ENCODE measurements at regions not wholly inside any gene's neighbourhood (a gene's known extent, or its start where the extent isn't known, plus 50 kb on each side); places are given as distances from the start of the nearest gene placed in this dataset.

GRCh38 chr12:126362964-126363363 is 1297.7 kb downstream of the AACS start:
- H3K4me3 Mint-ChIP-seq: no peak overlapping the region
- TF ChIP-seq, protein P1, sequence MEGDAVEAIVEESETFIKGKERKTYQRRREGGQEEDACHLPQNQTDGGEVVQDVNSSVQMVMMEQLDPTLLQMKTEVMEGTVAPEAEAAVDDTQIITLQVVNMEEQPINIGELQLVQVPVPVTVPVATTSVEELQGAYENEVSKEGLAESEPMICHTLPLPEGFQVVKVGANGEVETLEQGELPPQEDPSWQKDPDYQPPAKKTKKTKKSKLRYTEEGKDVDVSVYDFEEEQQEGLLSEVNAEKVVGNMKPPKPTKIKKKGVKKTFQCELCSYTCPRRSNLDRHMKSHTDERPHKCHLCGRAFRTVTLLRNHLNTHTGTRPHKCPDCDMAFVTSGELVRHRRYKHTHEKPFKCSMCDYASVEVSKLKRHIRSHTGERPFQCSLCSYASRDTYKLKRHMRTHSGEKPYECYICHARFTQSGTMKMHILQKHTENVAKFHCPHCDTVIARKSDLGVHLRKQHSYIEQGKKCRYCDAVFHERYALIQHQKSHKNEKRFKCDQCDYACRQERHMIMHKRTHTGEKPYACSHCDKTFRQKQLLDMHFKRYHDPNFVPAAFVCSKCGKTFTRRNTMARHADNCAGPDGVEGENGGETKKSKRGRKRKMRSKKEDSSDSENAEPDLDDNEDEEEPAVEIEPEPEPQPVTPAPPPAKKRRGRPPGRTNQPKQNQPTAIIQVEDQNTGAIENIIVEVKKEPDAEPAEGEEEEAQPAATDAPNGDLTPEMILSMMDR (IDR thresholded peaks at IDR 0.05): no peak
- H3K36me3 Mint-ChIP-seq (ENCODE audit: low read depth): no peaks in the 10 kb centered on the region
- ATAC-seq (ENCODE audit: low read depth) (no peak), DNase-seq (no peak)
- H3K27ac Mint-ChIP-seq: no peak overlapping the region
- ChIA-PET POLR2A (no interaction called here), CTCF (no interaction called here)
- peaks cover 3% of the 10 kb centered on the region for H3K9me3 Mint-ChIP-seq
- no peaks in the 10 kb centered on the region for H3K4me1 Mint-ChIP-seq
- intact Hi-C loops (cut with micrococcal nuclease): no loop called here
- H3K27me3 Mint-ChIP-seq: no peaks in the 10 kb centered on the region

DNA sequence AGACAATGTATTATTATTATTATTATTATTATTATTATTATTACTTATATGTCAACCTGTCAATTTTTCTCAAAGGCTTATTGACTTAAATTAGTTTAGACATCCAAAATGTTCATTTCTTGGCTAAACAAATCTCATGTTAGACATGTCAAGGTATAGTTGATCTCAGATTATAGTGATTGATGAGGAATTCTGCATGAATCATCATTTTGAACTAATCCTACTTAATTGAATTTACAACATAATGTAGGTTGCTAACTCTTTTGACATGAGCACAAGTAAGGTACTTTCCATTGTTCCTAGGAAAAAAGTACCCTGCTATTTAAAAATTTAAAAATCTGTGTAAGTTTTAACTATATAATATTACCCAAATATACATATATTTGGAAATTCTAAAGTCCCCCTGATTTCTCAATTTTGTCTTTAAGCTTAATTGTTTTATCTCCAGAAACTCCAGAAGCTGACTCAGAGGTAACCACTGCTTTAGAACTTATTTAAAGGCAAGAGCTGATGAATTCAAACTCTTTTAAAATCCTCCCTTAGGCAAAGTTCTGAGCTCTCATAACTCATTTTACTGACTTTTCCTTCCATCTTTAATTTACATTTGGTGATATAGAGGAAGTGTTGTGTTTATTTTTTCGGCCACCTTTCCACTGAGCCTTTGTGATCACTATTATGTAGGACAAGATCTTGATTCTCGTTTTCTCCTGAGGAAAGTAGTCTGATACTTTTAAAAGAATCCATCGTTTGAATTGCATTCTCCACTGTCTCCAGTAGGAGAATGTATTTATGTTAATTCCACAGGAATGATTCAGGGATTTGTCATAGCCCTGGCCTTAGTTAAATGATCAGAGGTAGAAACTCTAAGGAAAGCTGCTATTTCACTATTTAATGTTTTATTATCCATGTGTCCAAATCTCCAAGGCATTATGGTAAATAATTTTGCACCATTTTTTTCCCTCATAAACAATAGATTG is 1304.5 kb downstream of the AACS start:
- ChIA-PET CTCF (no interaction called here), POLR2A (no interaction called here)
- no peaks in the 10 kb centered on the region for H3K4me1 Mint-ChIP-seq
- H3K9me3 Mint-ChIP-seq: no peaks in the 10 kb centered on the region
- H3K36me3 Mint-ChIP-seq (ENCODE audit: low read depth): no peaks in the 10 kb centered on the region
- ATAC-seq (ENCODE audit: low read depth): no peak
- no peak overlapping the region for H3K4me3 Mint-ChIP-seq
- TF ChIP-seq, protein P1 (IDR thresholded peaks at IDR 0.05): no peak
- intact Hi-C loops (cut with micrococcal nuclease): no loop called here
- H3K27ac Mint-ChIP-seq: no peak overlapping the region
- H3K27me3 Mint-ChIP-seq: no peaks in the 10 kb centered on the region
- DNase-seq: no peak

GRCh38 chr12:126383506-126383905 is 1318.3 kb downstream of the AACS start:
- ATAC-seq (ENCODE audit: low read depth): no peak
- H3K4me3 Mint-ChIP-seq: no peak overlapping the region
- H3K9me3 Mint-ChIP-seq: peaks cover 12% of the 10 kb centered on the region
- DNase-seq: no peak
- intact Hi-C loops (cut with micrococcal nuclease): no loop called here
- no peaks in the 10 kb centered on the region for H3K27me3 Mint-ChIP-seq
- H3K27ac Mint-ChIP-seq: no peak overlapping the region
- ChIA-PET CTCF (no interaction called here), POLR2A (no interaction called here)
- TF ChIP-seq, protein P1 (IDR thresholded peaks at IDR 0.05): no peak
- no peaks in the 10 kb centered on the region for H3K4me1 Mint-ChIP-seq
- H3K36me3 Mint-ChIP-seq (ENCODE audit: low read depth): no peaks in the 10 kb centered on the region

DNA sequence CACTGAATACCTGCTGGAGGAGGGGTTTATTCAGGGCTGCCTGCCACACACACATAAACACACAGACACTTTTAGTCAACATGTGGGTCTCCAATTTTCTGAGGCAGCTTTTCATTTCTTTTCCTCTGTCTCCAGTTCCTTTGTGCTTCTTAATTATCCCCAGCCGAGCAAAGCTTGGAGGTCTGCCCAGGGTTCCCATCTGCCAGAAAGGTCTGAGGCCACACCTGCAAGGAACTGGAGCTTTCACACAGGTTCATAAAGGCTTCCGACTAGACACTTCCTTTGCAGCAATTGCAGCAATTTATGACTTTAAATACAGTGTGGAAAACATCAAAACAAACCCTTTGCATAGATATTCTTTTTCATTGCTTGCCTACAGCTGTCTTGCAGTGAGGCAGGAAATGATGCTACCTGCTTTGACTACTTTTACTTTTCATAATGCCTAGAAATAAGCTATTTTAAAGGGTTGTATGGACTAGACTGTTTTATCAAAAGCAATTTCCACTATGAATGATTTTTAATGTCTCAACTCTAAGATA is 1318.9 kb downstream of the AACS start:
- TF ChIP-seq, protein P1 (IDR thresholded peaks at IDR 0.05): no peak
- no peak for DNase-seq
- H3K4me3 Mint-ChIP-seq: no peak overlapping the region
- H3K36me3 Mint-ChIP-seq (ENCODE audit: low read depth): no peaks in the 10 kb centered on the region
- no peaks in the 10 kb centered on the region for H3K27me3 Mint-ChIP-seq
- H3K9me3 Mint-ChIP-seq: peaks cover 12% of the 10 kb centered on the region
- ATAC-seq (ENCODE audit: low read depth): no peak
- intact Hi-C loops (cut with micrococcal nuclease): no loop called here
- H3K4me1 Mint-ChIP-seq: no peaks in the 10 kb centered on the region
- ChIA-PET CTCF (no interaction called here), POLR2A (no interaction called here)
- H3K27ac Mint-ChIP-seq: no peak overlapping the region

DNA sequence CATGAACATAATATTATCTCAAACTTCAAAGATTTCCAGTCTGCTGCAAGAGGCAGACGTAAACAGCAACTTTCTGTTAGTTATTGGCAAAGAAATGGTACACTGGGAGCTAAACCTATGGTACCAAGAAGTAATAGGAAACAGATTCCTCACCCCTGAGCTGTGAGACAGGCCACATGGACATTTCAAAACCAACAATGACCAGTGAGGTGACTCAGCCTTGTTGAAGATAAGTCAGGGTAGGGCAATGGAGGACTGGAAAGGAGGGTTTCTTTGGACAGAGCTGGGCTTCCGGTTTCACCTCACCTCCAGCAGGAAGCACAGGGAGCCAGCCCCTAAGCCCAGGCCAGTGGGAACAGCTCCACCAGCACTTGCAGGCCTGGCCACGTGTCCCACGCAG is 1320.5 kb downstream of the AACS start:
- ATAC-seq (ENCODE audit: low read depth): no peak
- Mint-ChIP-seq H3K4me3 (no peak overlapping the region), H3K36me3 (ENCODE audit: low read depth) (no peaks in the 10 kb centered on the region), H3K27ac (no peak overlapping the region), H3K27me3 (no peaks in the 10 kb centered on the region), H3K9me3 (peaks cover 9% of the 10 kb centered on the region), H3K4me1 (no peaks in the 10 kb centered on the region)
- ChIA-PET CTCF (no interaction called here), POLR2A (no interaction called here)
- no peak for DNase-seq
- intact Hi-C loops (cut with micrococcal nuclease): no loop called here
- TF ChIP-seq, protein P1 (IDR thresholded peaks at IDR 0.05): no peak

All from activated B cell treated with CpG ODN at 0.5 μM for 24 hours (primary cell).